ENCODE measurements at regions not wholly inside any gene's neighbourhood (a gene's known extent, or its start where the extent isn't known, plus 50 kb on each side); places are given as distances from the start of the nearest gene placed in this dataset.

DNA sequence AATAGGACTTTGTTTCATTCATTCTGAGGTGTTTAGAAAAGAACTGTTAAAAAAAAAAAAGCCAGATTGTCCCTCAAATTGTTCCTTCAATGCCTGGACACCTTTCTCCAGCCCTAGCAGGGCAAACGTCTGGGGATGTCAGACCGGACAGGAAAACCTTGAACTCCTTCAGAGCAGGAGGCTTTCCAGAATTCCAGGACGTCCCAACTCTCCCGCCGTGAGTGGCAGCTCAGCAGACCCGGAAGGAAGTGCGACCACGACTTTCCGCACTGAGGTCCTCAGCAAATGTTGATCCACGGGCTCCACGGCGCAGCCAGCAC, 139.1 kb downstream of the DLL1 start:
- TF ChIP-seq YY1 (IDR thresholded peaks at IDR 0.05; ENCODE audit: insufficient read depth, insufficient read length), result no peak
- TF ChIP-seq SUZ12 (IDR thresholded peaks at IDR 0.05; ENCODE audit: extremely low read depth, insufficient read depth, insufficient read length), result no peak

Measured in NT2/D1 (cell line).